Stromal cell of bone marrow (primary cell): ENCODE measurements at regions not wholly inside any gene's neighbourhood (a gene's known extent, or its start where the extent isn't known, plus 50 kb on each side); places are given as distances from the start of the nearest gene placed in this dataset.
"Not testable (repeated sequence)": the region's sequence is repeated elsewhere in the genome, so short reads cannot be mapped to it uniquely, and the experiment has no call there.

Experiments
- DNase-seq: peaks from one replicate; pipeline ENCODE4 v3.0.0-alpha.2; 2012; ENCODE audit warnings: low read depth

DNA sequence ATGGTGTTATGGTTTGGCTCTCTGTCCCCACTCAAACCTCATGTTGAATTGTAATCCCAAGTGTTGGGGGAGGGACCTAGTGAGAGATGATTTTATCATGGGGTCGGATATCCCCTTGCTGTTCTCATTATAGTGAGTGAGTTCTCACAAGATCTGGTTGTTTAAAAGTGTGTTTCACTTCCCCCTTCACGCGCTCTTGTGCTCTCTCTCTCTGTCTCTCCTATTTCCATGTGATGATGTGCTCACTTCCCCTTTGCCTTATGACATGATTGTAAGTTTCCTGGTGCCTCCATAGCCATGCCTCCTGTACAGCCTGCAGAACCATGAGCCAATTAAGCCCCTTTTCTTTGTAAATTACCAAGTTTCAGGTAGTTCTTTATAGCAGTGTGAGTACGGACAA, 765.1 kb downstream of the KCNA4 start:
- DNase-seq: no peak

DNA sequence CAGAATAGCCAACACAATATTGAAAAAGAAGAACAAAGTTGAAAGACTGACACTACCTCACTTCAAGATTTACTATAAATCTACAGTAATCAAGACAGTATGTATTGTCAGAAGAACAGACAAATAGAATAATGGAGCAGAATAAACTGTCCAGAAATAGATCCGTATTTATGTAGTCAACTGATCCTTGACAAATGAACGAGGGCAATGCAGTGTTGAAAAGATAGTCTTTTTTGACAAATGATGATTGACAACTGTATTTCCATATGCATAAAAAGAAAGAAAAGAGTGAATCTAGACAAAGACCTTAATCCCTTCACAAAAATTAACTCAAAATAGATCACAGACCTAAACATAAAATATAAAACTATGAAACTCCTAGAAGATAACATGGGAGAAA, 767.1 kb downstream of the KCNA4 start:
- DNase-seq: no peak

DNA sequence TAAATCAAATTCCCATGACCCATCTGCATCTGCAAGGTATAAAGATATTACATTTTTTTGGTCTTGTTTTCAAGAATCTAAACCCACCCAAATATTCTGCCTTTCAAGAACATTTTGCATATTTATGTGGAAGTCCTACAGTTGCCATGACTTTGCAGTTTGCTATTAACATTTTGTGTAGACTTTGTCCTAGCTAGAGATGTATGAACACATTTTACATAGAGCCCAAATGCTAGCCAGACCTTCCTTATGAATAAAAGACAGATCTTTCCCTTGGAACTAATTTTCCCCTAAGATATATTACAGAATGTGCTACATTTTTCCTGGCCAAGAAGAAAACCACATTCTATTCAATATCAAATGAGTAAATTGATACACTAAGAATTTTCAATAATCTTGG, 772.5 kb downstream of the KCNA4 start:
- no peak for DNase-seq

DNA sequence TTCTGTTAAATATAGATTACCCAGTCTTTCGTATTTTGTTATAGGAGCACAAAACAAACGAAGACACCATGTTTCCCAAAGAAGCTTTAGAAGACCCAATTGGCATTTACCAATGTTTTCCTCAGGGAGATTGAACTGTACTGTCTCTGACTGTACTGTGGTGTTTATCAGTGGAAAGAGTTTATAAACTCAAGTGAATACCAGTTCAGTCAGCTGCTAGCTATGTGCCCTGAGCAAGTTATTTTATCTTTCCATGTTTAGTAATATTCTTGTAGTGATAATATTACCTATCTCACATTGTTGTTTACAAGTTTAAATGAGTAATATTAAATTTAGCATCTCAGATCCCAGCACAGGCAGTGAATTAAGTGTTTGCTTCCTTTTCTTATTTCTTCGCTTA, 773.2 kb downstream of the KCNA4 start:
- DNase-seq: no peak

DNA sequence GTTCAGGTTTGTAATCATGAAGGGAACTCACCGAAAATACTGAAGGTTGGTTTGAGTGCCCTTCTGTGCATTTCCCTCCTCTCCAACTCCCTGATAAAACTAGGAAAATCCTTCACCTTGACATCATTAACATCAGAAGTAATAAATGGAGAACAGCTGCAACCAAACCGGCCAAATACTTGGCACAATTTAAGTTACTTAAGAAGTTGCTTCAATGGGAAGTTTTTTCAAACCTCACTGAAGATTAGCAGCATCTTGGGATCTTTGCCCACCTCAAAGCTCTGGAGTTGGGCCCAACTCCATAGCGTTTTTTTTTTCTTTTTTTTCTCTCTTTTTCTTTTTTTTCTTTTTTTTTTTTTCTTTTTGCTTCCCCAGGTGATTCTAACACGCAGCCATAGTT, 784.8 kb downstream of the KCNA4 start:
- no peak for DNase-seq

DNA sequence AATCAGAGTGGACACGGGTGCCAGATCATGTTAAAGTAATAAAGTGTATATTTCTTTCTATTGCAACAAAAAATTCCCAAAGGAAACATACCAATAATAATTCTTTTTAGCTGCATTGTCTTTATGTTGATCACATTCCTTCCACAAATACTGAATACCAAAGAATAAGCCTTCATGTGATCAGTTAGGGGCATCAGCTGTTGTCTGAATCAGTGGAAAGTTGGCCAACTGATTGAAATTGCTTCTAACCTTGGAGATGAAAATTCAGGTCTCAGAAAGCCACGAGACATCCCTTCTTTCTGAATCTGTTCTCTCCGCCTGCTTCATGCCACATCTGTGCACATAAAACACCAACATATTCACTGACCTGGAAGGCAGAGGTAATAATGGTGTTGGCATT, 785.2 kb downstream of the KCNA4 start:
- no peak for DNase-seq

DNA sequence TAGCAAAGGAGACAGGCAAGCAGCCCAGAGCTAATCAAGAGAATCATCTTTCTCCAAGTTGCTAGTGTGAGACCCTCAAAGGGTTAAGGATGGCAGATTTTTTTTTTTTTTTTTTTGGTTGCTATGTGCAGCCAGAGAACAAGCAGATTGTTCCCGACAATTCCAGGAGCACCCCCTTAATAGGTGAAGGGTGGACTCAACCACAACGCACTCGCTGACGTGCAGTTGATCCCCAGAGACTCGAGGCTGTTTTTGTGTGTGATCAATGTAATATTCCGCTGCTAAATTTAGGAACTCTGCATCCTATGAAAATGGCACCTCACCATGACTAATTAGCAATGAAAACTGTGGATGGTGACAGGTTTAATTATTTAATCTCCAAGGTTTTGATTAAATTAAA, 789.0 kb downstream of the KCNA4 start:
- peak; percentile 6 for DNase-seq

DNA sequence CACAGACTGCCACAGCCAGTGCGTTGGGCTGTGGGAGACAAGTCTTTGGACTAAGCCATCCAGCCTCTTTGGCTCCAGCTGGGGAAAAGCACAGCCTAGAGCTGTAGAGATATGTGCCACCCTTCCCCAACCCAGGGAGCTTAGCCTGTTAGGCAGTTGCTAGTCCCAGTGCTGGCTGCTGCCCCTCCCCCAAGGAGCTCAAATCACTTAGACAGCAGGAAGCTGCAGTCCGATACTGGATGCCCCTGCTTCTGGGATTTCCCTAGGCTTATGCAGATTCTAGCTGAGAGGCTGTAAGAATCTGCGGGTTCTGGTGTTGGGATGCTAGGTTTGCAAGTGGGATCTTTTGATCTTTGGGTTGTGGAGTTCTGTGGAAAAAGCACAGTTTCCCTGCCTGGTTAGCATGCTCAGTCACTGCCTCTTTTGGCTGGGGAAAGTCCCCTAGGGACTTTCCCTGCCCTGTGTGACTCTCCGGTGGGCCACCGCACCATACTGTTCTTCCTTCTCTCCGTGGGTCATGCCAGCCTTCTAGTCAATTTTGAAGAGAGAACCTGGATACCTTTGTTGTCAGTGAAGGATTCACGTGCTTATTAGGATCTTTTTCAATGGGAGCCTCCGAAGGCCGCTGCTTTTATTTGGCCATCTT, 792.0 kb downstream of the KCNA4 start:
- no peak for DNase-seq

DNA sequence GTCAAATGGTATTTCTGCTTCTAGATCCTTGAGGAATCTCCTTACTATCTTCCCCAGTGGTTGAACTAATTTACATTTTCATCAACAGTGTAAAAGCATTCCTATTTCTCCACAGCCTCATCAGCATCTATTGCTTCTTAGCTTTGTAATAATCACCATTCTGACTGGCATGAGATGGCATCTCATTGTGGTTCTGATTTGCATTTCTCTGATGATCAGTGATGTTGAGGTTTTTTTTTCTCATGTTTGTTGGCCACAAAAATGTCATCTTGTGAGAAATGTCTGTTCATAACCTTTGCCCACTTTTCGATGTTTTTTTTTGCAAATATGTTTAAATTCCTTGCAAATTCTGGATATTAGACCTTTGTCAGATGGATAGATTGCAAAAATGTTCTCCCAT, 797.3 kb downstream of the KCNA4 start:
- not testable (repeated sequence) for DNase-seq

DNA sequence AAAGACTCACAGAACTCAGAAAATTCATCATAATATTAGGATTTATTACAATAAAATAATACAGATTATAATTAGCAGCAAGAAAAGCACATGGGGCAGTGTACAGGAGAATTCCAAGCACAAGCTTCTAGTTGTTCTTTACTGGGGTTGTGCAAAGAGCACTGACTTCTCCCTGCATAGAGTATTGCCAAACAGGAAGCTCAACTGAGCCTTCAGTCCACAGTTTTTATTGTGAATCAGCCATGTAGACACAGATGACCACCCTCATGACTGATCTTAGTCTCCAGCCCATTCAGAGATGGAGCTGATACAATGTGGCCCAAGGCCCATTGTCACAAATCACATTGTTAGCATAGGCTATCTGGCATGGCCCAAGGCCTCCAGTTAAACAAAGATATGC, 798.9 kb downstream of the KCNA4 start:
- no peak for DNase-seq

DNA sequence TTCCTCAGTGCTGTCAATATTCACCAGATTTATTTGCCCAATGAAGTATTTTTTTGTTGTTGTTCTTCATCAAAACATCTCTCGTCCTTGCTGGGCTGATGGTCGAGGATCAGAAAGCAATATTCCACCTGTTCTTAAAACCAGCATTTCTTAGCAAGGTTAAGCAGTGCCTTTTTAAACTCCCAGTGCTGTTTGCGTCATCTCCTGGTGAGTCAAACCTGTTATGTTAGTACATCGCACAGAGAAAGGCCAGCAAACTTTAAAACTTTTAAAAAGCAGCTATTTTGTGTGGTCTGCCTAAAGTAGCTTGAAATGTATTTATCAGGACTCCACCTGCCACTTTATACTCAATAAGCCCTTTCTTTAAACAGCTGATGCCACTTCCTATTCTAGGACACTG, 802.0 kb downstream of the KCNA4 start:
- peak; percentile 18 for DNase-seq

DNA sequence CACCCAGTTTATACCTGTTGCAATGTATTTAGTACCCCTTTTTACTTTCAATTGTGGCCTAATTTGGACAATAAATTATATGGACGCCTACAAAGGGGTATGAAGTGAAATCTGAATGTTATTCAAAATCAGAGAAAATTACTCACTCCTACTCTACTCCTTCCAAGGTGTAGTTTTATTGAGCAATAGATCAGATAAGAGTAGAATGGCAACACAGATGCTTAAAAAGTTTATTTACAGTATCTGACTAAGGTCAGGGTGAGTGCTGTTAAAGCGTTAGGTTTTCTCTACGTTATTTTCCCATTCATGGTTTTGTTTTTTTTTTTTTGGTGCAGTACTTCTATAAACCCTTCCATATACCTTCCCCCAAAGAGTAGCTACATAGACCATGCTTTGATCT, 805.6 kb downstream of the KCNA4 start:
- no peak for DNase-seq

DNA sequence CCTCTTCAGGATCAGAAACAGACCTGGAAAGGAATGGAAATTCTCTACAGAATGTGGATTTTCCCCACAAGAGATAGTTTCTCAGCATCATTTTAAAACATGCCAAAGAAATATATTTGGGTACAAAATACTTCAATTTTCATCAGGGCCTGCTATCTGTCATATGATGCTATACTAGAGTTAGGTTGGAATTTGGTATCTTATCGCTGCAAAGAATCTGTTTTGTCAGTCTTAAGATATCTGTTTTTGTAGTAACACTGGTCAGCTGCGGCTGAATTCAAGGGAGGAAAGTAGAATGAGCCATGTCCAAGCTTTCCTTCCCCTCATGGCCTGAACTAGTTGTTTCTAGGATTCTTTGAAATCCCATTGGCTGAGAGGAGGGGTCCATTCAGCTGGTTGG, 806.4 kb downstream of the KCNA4 start:
- DNase-seq: no peak

DNA sequence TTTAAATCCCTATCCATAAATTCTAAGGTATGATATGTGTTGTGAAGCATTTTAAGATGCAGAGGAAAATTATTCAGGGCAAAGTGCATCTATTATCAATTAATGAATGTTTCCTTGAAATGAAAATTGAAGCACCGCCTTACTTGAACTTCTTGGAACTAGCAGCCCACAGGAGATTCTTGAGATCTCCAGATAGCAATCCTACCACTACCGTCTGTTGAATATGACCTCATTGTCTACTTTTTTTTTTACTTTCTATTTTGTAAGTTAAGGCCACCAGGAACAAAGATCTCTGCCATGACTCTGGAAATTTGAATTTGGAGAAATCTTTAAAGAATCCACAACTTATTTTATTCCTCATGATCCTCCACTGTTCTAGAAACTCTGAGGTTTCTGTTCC, 808.7 kb downstream of the KCNA4 start:
- DNase-seq: no peak

DNA sequence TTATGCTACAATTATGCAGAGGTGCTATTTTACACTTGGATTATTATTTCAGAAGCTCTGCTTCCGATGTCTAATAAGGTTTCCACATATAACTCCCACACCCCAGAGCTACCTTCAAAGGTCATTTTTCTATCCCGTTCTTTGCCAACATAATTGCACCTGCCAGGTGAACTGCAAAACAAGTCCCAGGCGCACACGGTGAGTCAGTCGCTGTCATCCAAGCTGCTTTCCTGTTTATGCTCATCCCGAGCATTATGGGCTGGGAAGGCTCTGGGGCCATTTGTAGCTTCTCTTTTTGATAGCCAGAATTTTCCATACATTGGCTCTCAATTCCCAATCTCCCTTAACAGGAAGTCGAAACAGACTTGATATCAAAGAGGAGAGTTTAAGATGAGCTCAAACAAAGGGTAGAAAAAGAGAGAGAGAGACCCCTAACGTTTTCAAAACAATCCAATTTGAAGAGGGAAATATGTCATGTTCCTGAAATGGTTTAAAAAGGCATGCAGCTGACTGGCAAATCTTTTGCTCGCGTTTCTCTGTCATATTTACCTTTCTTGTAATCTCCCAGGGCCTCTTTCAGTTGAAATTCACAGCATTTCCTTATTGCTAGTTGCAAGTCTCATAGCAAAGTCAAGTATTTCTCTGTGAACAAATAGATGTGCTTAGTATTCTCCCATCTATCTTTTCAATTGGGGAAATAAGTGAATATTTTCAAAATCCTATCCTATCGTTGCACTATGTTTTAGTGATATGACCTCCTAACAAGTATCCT, 815.9 kb downstream of the KCNA4 start:
- DNase-seq: no peak

DNA sequence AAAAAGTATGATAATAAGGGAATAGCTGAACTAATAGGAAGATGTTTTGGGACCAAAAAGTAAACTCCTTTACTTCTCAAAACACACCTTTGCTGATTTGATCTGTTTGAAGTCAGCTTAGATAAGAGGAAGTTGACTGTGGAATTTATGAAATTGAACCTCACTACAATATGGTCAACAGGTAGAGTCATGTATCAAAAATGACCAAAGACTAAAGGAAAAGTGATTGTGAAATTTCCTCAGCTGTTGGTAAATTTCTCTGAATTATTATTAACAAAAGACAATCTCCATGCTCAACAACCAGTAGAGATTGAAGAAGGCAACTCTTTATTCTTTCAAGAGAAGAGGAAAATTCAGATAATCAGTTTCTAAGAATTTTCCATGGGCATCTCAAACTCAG, 826.5 kb downstream of the KCNA4 start:
- no peak for DNase-seq

DNA sequence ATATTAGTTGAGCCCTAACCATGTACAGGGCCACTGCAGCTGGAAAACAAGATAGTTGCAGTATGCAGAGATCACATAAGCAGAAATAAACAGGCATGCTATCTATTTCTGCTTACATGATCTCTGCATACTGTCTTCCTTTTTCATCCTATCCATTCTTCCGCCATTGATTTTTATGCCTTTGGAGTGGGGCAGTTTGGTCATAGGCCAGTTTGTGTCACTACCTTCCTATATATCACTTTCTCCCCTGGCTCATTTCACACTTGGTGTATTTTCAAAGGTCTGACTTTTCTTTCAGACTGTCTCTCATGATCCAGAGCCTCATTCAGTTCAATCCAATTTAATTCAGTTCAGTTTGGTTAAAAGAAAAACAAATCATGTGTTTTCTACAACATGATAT, 829.6 kb downstream of the KCNA4 start:
- no peak for DNase-seq

DNA sequence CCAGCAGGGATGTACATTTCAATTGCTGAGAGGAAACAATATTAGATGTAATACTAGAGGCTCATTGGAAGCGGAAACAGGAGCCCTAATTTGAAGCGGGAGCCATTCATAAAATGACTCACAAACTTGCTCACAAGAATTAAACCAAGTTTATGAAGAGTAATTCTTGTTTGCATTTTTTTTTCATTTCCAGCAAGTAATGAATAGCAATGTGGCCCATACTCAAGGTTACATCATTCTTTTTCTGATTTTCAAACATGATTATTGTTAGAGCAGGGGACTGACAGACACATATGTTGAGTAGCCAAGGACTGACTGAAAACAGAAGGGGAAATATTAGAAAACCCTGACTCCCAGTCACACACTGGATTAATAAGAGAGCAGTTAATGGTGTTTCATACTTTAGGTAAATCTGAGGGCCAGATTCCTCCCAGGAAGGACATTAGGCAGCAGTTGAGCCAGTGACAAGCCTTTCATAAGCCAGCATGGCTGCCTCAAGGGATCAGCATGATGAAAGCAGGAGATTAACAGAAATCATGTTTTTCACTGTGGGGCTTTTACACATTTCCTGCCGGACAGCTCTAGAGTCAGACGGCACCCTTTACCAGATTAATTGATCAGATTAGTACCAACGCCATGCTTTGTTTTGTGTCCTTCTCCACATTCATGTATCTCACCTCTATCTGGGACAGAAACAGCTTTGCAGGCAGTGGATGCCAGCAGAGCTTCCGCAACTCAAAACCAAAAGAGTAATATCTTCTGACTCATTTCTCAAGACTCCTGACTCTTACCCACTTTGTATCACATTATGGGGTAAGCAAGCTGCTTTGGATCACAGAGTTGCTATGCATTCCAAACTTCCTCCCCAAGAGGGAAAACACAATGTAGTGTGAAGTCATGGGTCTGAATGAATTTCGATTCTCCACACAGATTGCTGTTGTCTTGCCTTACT, 831.6 kb downstream of the KCNA4 start:
- peak; percentile 95 for DNase-seq

DNA sequence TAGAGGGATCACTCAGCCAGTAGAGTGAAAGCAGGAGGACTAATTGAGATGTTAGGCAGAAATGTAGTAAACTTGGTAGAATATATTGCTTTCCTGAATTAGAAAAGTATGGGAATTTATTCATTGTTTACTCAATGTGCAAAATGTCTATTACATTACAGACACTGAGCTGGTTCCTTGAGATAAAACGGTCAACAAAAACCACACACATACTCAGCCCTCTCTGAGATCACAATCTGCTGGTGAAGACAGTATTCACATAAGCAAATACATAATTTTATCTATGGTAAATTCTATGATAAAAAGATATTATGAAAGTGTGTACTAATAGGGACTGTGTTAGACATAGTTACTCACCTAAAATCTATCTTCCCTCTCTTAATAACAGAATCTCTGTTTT, 833.5 kb downstream of the KCNA4 start:
- no peak for DNase-seq

DNA sequence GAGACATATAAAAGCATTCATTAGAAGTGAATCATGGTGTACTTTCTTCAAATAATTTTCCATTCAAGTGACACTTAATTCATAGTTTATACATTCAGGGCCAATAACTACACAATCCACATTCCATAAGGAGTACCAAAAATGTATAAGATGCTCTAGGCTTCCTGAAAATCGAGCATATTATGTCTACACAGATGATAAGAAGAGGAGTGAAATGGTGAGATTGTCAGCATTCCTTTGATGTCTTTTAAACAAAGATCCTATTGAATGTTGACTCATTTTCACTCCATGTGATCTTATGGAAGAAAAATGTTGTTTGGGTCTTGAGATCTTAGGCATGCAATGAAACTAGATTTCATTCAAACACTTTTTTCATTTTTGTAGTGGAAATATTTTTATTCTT, 843.2 kb downstream of the KCNA4 start:
- peak; percentile 23 for DNase-seq

DNA sequence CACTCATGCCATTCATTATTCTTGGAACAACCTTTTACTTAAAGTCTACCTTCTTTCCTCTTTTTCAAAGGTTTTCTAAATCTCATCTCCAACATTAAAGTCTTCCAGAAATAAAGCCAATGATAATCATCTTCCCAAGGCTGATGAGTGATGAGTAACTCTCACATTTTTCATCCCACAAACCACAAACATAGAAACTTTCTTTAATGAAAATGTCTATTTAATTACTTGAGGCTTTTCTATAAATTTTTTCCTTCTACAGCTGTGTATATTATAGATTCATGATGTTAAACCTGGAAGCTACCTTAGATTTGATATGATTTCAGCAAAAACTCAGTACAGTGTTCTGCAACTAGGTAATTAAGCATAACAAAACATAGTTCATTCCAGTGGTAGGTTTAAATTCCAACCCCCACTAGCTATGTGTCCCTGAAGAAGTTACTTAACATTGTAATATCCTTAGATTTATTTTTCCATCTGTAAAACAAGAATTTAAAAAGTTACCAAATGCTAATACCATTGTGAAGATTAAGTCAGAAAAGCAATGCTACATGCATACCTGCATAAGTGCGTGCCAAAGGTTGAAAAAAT, 845.4 kb downstream of the KCNA4 start:
- DNase-seq: no peak

DNA sequence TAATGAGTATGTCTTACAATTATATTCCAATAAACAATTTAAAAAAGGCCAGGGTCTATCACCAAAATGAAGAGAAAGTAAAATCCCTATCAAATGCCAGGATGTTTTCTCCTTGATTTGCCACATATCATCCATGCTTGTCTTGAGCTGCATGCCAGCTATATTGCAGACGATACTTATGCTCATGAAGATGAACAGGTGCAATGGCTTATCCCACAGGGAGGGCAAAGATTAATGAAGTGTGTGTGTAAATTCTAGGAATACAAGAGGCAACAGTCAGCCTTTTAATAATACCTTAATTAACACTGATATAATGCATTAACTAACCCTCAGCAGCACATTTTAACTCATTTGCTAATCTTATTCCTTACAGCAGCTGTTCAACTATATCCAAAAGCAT, 850.5 kb downstream of the KCNA4 start:
- no peak for DNase-seq

DNA sequence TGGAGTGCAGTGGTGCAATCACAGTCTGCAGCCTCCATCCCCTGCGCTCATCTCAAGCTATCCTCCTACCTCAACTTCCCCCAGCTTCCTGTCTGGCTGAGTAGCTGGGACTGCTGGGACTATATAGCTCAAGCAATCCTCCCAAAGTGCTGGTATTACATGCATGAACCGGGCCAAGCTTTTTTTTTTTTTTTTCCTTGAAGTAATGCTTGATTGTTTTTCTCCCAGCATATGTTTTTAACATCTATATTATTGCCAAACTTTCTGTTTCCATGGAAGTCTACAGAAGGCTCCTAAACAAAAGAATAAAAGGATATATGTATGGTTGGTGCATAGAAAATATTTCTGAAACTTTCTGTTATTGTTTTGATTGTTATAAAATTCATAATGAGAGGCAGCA, 853.6 kb downstream of the KCNA4 start:
- DNase-seq: no peak
